Gastroesophageal sphincter (tissue), 4 donors: ENCODE measurements at regions not wholly inside any gene's neighbourhood (a gene's known extent, or its start where the extent isn't known, plus 50 kb on each side); places are given as distances from the start of the nearest gene placed in this dataset.
"Not testable (repeated sequence)": the region's sequence is repeated elsewhere in the genome, so short reads cannot be mapped to it uniquely, and the experiment has no call there.

ENCODE experiments used
- ATAC-seq: fragments of 150-250 bp; one replicate; pipeline ENCODE4 v1.9.1; 2016; ENCODE audit warnings: mild to moderate bottlenecking, moderate library complexity
- H3K27ac ChIP-seq, 4 donors: fragments of 200-600 bp; sonication (generic) in 3 of 4; 1 replicate in 3 of 4; 2 replicates in 1 of 4; pipeline ENCODE4 v1.5.1; 2016 to 2019
- H3K27me3 ChIP-seq: fragments of 200-600 bp; sonication (generic); one replicate; pipeline ENCODE4 v1.5.1; 2019
- H3K36me3 ChIP-seq, 2 donors: fragments of 200-600 bp; sonication (generic); one replicate each; pipeline ENCODE4 v1.5.1; 2019; ENCODE audit warnings: control low read depth in 1 of 2
- H3K4me1 ChIP-seq, 3 donors: fragments of 200-600 bp; sonication (generic); 1 replicate in 2 of 3; 2 replicates in 1 of 3; pipeline ENCODE4 v1.5.1; 2016 to 2019; ENCODE audit warnings: control low read depth in 2 of 3
- H3K4me3 ChIP-seq, 2 donors: fragments of 200-600 bp; sonication (generic); one replicate each; pipeline ENCODE4 v1.5.1; 2019; ENCODE audit warnings: mild to moderate bottlenecking in 1 of 2, moderate library complexity in 1 of 2
- H3K9me3 ChIP-seq, 3 donors: fragments of 200-600 bp; sonication (generic); one replicate each; pipeline ENCODE4 v1.5.1; 2017 to 2019; ENCODE audit warnings: control low read depth in 2 of 3
- EP300 ChIP-seq: sonication (generic); formaldehyde crosslinking; IDR thresholded peaks from one replicate; pipeline ENCODE4 v1.6.1; 2017; ENCODE audit warnings: antibody characterized with exemption, mild to moderate bottlenecking
- POLR2A ChIP-seq, 2 donors: fragments of 450-650 bp; IDR thresholded peaks; one replicate each; pipeline ENCODE4 v1.6.1; 2017; ENCODE audit warnings: antibody characterized with exemption in 2 of 2, mild to moderate bottlenecking in 2 of 2, moderate library complexity in 1 of 2
- POLR2AphosphoS5 ChIP-seq: sonication (generic); formaldehyde crosslinking; IDR thresholded peaks from one replicate; pipeline ENCODE4 v1.6.1; 2017; ENCODE audit warnings: antibody characterized with exemption
- WGBS, 2 donors: methylation state at CpG; one replicate each; pipeline ENCODE4 v1.1.5; 2018; ENCODE audit warnings: low coverage in 1 of 2; 5-methylcytosine and 5-hydroxymethylcytosine counted together
- TF ChIP-seq, protein P1 (sequence below), 4 experiments: fragments of 200-600 bp in 2 of 4; fragments of 450-650 bp in 2 of 4; sonication (generic) in 1 of 4; IDR thresholded peaks; one replicate each; pipeline ENCODE4 v1.5.1; 2017 to 2019; ENCODE audit warnings: antibody characterized with exemption in 4 of 4, mild to moderate bottlenecking in 2 of 4, moderate library complexity in 2 of 4

DNA sequence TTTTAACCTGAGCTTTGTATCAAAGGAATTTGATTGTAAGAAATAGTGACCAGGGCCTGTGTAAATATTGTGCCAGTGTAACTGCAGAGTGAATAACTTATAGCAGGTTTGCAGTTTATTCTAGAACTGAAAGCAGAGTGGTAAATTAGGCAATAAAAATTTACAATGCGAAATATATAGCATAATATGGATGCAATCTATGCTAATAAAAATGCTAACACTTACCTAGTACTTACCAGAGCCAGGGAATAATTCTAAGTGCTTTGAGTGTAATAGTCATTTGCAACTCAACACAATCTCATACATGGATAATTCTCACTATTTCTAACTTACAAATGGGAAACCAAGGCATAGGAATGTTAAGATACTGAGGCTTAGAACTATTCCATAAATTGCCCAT is 303.4 kb downstream of the ISL1 start:
- no peaks in the 10 kb centered on the region for H3K36me3 ChIP-seq
- no peak for TF ChIP-seq POLR2AphosphoS5
- TF ChIP-seq POLR2A (IDR thresholded peaks at IDR 0.05), result no peak
- TF ChIP-seq, protein P1, sequence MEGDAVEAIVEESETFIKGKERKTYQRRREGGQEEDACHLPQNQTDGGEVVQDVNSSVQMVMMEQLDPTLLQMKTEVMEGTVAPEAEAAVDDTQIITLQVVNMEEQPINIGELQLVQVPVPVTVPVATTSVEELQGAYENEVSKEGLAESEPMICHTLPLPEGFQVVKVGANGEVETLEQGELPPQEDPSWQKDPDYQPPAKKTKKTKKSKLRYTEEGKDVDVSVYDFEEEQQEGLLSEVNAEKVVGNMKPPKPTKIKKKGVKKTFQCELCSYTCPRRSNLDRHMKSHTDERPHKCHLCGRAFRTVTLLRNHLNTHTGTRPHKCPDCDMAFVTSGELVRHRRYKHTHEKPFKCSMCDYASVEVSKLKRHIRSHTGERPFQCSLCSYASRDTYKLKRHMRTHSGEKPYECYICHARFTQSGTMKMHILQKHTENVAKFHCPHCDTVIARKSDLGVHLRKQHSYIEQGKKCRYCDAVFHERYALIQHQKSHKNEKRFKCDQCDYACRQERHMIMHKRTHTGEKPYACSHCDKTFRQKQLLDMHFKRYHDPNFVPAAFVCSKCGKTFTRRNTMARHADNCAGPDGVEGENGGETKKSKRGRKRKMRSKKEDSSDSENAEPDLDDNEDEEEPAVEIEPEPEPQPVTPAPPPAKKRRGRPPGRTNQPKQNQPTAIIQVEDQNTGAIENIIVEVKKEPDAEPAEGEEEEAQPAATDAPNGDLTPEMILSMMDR (IDR thresholded peaks at IDR 0.05), result no peak
- no peak for TF ChIP-seq EP300
- no peak for ATAC-seq
- 86 to 91% methylated on average over 1 of the region's 1 CpG for WGBS, 2 donors
- no peaks in the 10 kb centered on the region for H3K4me1 ChIP-seq
- H3K4me3 ChIP-seq, result no peak overlapping the region
- H3K27me3 ChIP-seq, result no peaks in the 10 kb centered on the region
- H3K27ac ChIP-seq, result no peak overlapping the region
- no peaks in the 10 kb centered on the region for H3K9me3 ChIP-seq

DNA sequence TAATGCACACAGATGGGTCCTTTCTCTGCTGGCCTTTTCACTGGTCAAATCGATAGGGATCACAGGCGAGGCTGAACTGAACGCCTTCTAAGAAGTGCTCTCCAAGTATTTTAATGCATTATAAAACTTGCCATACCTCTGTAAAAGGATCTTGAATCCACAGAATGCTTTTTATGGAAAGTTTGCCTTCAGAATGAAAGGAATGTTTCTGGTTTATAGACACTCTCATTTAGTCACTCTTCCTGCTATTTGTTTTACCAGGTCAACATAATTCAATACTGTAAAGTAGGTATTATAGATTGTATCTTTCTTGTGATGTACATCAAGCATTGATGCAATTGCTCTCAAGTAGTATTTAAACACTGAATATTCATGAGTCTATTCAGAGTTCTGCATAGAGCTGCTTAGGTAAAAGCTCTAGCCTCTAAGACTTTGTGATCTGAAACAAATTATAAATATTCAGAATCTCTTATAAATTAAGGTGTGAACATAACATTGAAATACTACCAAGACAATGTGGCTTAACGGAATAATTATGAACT is 308.4 kb downstream of the ISL1 start:
- Histone ChIP-seq H3K27me3 (no peaks in the 10 kb centered on the region), H3K36me3 (no peaks in the 10 kb centered on the region)
- TF ChIP-seq POLR2AphosphoS5 (no peak), POLR2A (IDR thresholded peaks at IDR 0.05) (no peak), EP300 (no peak)
- TF ChIP-seq, protein P1 (IDR thresholded peaks at IDR 0.05), result no peak

DNA sequence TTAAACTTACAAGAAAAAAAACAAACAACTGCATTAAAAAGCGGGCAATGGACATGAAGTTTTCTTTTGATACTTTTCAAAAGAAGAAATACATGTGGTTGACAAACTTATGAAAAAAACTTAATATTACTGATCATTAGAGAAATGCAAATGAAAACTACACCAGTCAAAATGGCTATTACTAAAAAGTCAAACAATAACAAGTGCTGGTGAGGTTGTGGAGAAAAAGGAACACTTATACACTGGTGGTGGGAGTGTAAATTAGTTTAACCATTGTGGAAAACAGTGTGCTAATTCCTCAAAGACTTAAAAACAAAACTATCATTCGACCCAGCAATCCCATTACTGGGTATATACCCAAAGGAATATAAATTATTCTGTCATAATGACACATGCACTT is 311.6 kb downstream of the ISL1 start:
- 42 to 59% methylated on average over 2 of the region's 2 CpGs for WGBS, 2 donors
- Histone ChIP-seq H3K27ac (no peak overlapping the region), H3K9me3 (peaks cover 0 to 13% (median 0%) of the 10 kb centered on the region in 3 donors), H3K4me1 (no peaks in the 10 kb centered on the region), H3K36me3 (no peaks in the 10 kb centered on the region), H3K27me3 (no peaks in the 10 kb centered on the region), H3K4me3 (no peak overlapping the region)
- ATAC-seq, result no peak
- no peak for TF ChIP-seq POLR2A (IDR thresholded peaks at IDR 0.05)
- no peak for TF ChIP-seq EP300
- TF ChIP-seq POLR2AphosphoS5, result no peak
- TF ChIP-seq, protein P1 (IDR thresholded peaks at IDR 0.05), result no peak

More for the DNA sequence above, 308.4 kb downstream of the ISL1 start:
- Histone ChIP-seq H3K4me3 (no peak overlapping the region), H3K4me1 (no peaks in the 10 kb centered on the region), H3K27ac (no peak overlapping the region), H3K9me3 (peaks cover 0 to 13% (median 0%) of the 10 kb centered on the region in 3 donors)
- ATAC-seq, result no peak
- WGBS, 2 donors, result 70 to 72% methylated on average over 4 of the region's 4 CpGs

DNA sequence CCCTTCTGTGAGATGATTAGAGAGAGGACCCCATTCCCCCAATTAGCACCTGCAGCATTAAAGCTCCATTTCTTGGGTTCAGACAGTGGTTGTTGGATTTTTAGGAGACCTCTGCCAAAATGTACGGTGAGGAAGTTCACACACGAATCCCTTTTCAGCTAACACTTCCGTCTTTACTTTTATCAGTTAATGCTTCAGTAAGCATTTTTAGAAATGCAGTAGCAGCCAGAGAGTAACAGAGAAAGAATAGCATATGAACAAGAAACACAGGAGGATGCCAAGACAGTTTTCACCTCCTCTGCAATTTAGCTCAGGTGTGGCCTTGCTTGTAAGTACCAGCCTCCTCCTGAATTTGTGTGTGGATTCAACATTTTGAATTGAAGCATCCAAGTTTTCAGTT is 312.9 kb downstream of the ISL1 start:
- no peak overlapping the region for H3K4me3 ChIP-seq
- H3K36me3 ChIP-seq, result no peaks in the 10 kb centered on the region
- ATAC-seq, result no peak
- peaks cover 0 to 13% (median 0%) of the 10 kb centered on the region in 3 donors for H3K9me3 ChIP-seq
- TF ChIP-seq, protein P1 (IDR thresholded peaks at IDR 0.05), result no peak
- TF ChIP-seq POLR2A (IDR thresholded peaks at IDR 0.05), result no peak
- no peak for TF ChIP-seq EP300
- TF ChIP-seq POLR2AphosphoS5, result no peak
- H3K27me3 ChIP-seq, result no peaks in the 10 kb centered on the region
- WGBS, 2 donors, result 60 to 100% methylated on average over 1 to 2 of the region's 3 CpGs
- H3K4me1 ChIP-seq, result no peaks in the 10 kb centered on the region
- H3K27ac ChIP-seq, result no peak overlapping the region

DNA sequence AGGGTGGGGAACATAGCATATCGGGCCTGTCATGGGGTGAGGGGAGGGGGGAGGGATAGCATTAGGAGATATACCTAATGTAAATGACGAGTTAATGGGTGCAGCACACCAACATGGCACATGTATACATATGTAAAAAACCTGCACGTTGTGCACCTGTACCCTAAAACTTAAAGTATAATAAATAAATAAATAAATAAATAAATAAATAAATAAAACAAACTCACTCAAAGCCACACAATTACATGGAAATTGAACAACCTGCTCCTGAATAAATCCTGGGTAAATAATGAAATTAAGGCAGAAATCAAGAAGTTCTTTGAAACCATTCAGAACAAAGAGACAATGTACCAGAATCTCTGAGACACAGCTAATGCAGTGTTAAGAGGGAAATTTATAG is 318.8 kb downstream of the ISL1 start:
- ATAC-seq, H3K27me3 ChIP-seq, H3K9me3 ChIP-seq, H3K4me1 ChIP-seq, H3K36me3 ChIP-seq, H3K27ac ChIP-seq, H3K4me3 ChIP-seq: not testable (repeated sequence)
- WGBS, 2 donors, result 88% methylated on average over 2 of the region's 3 CpGs; no CpG with 5 or more reads in 1 of the 2 donors
